Stomach (tissue), 4 donors: ENCODE measurements at regions not wholly inside any gene's neighbourhood (a gene's known extent, or its start where the extent isn't known, plus 50 kb on each side); places are given as distances from the start of the nearest gene placed in this dataset.

Experiments used
- CTCF ChIP-seq, 7 experiments: fragments of 450-650 bp in 4 of 7; fragments of 200-600 bp in 3 of 7; sonication (generic) in 3 of 7; IDR thresholded peaks; one replicate each; pipeline ENCODE4 v1.5.1; 2016 to 2019; ENCODE audit warnings: antibody characterized with exemption in 7 of 7, control low read depth in 2 of 7, mild to moderate bottlenecking in 1 of 7
- EP300 ChIP-seq: sonication (generic); formaldehyde crosslinking; IDR thresholded peaks from one replicate; pipeline ENCODE4 v1.6.1; 2017; ENCODE audit warnings: antibody characterized with exemption
- POLR2A ChIP-seq, 4 donors: fragments of 450-650 bp; IDR thresholded peaks; one replicate each; pipeline ENCODE4 v1.6.1; 2016; ENCODE audit warnings: antibody characterized with exemption in 4 of 4, control low read depth in 2 of 4, mild to moderate bottlenecking in 1 of 4, moderate library complexity in 1 of 4
- POLR2AphosphoS5 ChIP-seq, 3 donors: sonication (generic); formaldehyde crosslinking; IDR thresholded peaks; one replicate each; pipeline ENCODE4 v1.6.1; 2016; ENCODE audit warnings: antibody characterized with exemption in 3 of 3

GRCh38 chr7:84841809-84842208 lies 345.0 kb downstream of the SEMA3D start:
- no peak for TF ChIP-seq CTCF (IDR thresholded peaks at IDR 0.05)
- TF ChIP-seq POLR2A (IDR thresholded peaks at IDR 0.05), result no peak
- no peak for TF ChIP-seq POLR2AphosphoS5 (IDR thresholded peaks at IDR 0.05)
- no peak for TF ChIP-seq EP300
